GM18907 (cell line): ENCODE measurements at regions not wholly inside any gene's neighbourhood (a gene's known extent, or its start where the extent isn't known, plus 50 kb on each side); places are given as distances from the start of the nearest gene placed in this dataset.
"Not testable (repeated sequence)": the region's sequence is repeated elsewhere in the genome, so short reads cannot be mapped to it uniquely, and the experiment has no call there.

ENCODE experiments used
- ATAC-seq: cut with Tn5 transposase; IDR thresholded peaks from one replicate; pipeline ENCODE4 v1.9.1; 2021; ENCODE audit warnings: mild to moderate bottlenecking, moderate library complexity; ENCODE audit not compliant: unreplicated experiment

DNA sequence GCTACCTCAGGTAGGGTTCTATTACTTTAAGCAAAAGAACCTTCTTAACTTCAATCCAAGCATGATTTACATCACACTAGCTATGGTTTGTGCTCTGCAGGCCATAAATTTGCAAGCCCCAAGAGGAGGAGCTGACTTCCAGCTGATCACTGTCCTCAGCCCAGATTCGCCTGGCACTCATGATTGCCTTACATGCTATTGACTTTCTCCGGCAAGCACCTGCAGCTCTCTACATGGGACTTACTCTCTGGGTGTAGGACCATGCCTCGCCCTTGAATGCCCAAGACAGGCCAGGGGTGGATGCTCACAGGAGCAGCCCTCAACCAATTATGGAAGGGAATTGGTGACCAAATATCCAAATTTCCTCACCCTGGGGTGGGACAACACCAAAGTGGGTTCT, 99.8 kb downstream of the ESM1 start:
- ATAC-seq = no peak

DNA sequence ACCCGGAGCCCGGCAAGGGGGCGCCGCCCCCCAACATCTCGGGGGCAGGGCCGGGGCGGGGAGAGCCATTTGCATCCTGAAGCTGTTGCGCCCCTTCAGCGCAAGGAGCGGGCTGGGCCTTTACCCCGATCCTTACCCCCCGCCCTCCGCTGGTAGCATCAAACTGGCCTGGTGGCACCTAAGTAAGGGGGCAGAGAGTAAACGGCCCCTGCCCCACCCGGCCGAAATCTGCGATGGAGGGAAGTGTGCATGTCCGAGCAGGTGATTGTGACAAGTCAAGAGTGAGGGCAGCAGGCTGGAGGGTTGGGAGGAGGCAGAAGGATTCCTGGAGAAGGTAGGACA, 101.2 kb downstream of the ESM1 start:
- ATAC-seq = no peak

DNA sequence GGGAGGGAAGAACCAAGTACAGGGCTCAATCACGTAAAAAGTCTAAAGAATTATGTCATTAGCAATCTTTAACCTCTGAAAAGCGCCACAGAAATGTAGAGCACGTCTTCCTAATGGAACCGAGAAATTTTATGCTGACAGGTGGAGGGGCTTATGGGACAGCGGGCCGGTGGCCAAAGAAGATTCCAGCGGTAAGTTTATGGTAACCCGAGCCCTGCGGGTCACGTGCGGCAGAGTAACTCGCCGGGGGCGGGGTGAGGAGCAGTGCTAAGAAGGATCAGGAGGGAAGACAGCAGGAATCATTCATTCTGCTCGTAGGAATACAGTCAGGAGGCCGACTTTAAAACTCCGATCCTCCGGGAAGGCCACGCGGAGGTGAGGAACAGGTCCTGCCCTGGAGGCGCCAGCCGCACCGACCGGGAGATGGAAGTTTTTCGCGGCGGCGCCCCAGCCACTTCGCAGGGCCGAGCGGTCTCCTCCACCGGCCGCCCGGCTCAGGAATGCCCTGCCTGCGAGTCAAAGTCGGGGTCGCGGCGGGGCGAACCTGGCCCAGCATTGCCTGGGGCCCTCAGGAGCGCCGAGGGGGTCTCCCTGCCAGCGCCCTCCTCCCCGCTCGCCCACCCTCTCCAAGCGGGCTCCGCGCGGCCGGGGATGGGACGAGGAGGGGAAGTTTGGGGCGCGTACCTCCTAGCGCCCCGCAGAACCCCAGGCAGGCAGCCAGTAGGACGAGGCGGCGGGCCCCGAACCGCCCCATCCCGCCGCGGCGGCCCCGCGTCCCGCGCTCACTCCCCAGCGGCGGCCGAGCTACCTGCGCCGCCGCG, 101.8 kb downstream of the ESM1 start:
- no peak for ATAC-seq

DNA sequence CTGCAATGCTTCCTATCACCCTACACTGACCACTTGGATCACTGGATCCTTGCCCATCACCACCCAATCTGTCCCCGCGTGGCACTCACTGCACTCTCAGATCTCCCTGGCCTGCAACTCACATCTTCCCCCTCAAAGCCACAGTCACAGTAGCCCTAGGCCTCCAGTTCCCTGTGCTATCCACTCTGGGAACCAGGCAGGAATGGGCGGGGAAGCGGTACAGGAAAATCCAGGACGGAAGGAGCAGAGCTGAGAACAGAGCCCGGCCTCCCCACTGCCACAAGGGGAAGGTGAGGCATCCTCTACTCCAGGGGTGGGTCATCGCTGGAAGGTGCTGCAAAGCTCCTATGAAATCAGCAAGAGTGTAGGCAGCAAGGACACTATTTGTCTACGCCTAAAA, 102.6 kb downstream of the ESM1 start:
- ATAC-seq = no peak

DNA sequence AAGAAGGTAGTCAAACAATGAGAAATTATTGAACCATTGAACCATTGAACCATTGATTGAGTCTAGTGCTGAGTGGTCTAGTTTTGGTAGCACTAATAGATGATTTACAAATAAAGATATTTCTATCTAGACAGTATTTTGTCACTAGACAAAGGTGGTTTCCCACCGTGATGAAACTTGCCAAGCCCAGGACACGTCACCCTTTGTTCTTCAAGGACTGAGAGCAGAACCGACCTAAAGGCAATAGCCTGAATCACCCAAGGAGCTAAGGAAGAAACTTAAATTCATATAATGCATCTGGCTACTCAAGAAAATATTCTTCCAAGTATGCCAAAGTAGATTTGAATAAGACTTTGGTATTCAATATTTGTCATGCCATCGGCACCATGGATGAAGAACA, 103.3 kb downstream of the ESM1 start:
- ATAC-seq = no peak

DNA sequence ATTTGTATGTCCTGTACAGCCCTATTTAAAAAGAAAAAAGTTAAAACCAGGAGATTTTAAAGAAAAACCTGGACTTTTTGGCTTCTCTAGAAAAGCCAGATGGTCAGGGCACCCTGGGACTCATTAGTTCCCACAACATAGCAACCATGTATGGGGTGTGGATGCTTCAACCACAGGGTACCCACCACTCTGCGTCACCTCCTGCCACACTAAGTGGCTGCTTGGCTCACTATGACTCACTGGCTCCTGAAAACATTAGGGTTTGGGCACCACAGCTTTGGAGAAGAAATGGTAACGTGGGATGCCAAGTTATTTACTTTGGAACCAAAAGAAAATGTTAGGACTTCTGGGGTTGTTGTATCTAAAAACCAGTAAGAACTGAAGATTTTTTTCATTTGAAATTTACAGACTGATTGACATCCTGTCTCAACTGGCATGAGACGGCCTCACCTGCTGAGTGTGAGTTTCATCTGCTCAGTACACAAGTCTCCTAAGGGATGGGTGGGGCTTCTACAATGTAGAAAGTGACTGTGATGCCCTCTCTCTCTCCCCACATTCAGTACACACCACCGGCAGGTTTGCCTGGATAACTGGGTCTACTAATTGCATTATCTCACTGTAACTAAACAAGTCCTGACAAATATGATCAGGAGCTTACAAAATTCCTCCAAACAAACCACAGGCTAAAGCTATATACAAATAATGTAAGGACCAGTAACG, 103.9 kb downstream of the ESM1 start:
- no peak for ATAC-seq

DNA sequence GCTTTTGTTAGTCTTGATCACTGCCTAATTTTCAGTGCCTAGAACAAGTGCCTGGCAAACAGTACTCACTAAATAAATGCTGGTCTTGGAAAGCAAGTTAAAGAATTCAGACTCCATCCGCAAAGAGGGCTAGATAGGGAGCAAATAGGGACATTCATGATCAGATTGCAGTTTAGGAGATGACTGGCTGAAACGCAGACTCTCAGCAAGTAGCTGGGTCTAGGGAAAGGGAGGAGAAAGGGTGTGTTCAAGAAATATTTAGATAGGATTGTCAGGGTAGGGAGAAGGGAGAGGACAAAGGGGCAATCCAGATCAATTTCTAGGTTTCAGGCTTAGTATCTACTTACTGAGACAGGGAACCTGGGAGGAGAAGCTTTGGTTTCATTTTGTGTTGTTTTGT, 108.4 kb downstream of the ESM1 start:
- no peak for ATAC-seq

DNA sequence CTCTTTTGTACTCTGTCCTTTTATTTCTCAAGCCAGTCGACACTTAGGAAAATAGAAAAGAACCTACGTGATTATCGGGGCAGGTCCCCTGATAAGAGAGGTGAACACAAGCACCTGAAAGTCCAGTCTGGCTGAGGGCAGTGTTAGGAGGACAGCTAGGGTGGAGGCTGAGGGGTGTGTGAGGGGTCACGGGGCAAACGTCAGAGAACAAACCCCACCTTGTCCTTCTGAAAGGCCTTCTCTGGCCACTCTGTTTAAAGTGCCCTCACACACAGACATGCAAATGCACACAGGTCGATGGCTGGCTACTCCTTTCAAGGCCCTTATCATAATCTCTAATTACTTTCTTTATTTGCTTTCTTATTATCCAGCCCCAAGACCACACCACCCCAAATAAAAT, 108.8 kb downstream of the ESM1 start:
- ATAC-seq = no peak

DNA sequence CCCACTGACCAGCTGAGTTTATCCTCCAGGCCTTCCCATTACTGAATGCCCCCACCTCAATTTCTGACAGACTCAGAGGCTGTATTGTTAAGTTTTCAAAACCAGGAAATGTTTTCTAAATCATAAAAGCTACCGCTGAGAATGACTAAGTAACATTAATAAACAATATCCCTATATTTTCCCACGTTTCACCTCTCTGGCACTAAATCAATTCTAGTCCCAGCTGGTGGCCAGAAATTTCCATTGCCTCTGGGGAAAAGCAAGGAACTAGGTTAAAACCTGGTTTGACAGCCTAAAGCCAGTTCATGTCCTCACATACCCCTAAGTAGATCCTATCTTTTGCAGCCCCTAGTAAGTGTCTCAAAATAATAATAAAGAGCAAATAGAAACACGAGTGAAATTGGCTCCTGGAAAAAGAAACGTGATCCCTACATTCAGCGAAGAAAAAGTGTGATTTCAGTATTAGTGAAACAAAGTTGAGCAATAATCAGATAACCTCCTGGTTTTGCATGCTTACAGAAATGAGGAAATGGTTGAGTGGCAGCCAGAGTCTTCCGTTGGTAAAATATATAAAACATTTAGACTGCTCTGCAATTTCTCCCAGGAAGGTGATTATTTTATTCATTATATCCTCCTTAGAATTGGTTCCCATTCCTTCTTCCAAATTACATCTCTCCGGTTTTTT, 110.9 kb downstream of the ESM1 start:
- no peak for ATAC-seq

DNA sequence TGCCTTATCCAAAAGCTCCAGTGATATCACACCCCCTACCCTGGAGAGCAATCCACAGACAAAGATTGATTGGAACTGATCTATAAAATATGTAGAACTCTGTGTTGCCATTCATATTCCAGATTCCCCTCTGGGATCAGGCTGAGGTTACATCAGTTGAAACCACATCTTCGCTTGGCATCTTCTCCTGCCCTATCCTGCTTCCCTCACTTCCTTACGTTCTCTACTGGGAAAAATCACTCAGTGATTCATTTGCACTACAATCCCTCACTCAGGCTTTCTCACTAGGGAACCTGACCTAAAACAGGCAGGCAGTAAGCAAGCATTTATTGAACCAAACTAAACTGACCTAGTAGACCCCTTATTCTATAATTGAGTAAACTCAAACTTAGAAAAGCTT, 111.7 kb downstream of the ESM1 start:
- no peak for ATAC-seq

DNA sequence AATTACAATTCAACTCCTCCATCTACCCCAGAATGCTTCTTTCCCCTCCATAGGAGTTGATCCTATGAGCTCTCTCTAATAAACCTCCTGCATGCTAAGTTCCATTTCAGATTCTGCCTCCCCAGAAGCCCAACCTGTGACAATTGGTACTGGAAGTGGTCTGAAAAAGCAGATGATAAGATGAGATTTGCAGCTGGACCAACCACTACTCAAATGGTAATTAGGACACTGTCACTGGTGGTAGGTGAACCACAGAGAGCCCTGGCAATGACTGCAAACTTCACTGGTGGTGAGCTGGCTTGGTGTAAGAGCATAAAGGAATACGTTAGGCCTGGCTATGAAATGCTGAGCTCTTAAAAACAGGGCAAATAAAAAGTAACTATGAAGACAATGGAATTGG, 112.6 kb downstream of the ESM1 start:
- no peak for ATAC-seq

DNA sequence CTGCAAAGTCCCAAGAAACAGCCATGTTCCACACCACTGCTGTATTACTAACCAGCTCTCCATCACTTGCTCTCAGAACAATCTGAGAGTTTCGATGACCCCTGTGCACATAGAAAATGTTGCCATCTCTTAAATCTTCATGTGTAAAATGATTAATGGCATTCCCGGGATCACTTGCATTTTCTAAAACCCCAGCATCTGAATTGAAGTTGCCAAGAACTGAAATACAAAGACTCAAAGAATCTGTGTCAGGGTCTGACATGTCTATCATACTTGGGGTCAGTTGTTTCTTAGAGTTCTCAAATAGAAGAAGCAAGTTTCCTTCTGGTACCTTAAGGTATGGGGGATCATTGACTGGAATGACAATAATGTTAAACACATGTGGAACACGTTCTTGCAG, 115.1 kb downstream of the ESM1 start:
- no peak for ATAC-seq

DNA sequence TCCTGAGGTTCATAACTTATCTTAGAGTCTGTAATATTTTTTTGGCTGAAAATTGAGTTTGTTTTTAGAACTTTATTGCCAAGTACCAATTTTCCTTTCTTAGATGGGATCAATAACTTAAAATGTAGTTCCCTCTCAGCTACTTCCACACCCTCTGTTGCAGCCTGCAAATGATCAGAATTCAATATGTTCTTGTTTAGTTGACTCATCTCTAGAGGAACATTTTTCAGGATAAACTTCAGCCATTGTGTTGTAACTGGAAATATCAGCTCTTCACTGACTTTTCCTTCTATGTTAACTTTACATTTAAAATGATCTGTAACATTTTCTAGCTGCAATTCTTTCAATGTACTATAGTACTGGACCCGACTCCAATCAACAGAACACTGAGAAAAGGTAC, 115.7 kb downstream of the ESM1 start:
- ATAC-seq = no peak

DNA sequence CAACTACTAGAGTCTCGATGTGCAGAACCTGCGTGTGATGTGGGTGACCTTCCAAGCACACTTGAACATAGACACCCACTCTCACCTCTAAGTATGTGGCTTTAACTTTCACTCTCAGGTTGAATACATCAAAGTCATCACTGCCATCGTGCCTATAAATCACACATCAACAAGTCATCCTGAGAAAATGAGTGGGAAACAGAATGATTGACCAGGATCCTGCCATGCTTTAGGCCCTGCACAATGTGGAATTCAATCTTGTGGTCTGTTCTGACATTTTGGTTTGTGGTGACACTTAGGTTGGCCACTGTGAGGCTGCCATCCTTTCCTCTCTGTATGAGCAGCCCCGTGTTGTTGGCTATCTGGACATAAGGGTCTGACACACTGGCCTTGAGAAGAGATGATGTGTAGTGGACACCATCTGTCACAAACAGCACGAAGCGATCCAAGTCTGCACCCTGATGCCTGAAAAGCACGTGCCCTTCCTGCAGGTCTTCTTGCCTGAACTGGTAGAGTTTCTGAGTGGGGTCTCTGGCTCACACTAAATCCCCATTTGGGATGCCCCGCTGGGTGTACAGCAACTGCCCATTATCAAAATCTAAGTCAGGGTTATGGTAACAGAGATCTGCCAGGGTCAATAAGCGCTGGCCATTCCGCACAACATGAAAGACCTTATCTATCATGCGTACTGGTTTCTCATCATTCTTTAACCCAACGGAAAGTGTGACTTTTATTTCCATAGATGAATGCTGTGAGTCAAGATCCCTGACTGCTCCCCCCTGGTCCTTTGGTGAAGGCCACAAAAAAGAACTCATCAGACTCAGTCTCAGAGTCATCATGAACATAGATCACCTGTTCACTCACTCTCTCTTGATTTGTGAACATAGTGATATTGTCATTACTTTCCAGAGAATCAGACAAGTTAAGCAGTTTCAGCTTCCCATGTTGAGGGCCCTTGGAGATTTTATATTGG, 116.6 kb downstream of the ESM1 start:
- ATAC-seq = no peak

DNA sequence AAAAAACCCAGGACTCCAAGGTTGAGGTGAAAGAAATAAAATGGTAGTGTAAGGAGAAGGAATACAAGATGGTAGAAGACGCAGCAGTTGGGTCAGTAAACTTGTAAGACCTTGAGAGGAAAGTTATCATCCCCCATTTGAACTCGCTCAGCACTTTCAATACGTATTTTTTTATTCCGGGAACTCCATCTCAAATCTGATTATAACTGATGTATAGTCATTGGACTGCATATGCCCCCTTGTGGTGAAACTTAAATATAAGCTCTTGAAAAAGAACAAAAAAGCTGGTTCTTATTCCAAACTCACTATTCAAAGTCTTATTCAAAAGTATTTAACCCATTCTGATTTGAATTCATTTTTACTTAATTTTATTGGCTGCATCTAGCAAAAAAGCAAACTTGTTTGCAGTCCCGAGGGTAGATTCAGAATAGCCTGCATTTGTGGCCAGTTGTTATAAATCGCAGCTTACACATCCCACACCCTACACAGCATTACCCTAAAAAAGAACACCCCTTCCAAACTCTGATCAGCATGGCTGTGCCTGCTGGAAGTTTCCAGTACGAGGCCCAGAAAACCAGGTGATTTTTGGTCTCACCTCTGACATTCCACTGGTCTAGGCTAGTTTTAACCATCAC, 118.0 kb downstream of the ESM1 start:
- no peak for ATAC-seq

DNA sequence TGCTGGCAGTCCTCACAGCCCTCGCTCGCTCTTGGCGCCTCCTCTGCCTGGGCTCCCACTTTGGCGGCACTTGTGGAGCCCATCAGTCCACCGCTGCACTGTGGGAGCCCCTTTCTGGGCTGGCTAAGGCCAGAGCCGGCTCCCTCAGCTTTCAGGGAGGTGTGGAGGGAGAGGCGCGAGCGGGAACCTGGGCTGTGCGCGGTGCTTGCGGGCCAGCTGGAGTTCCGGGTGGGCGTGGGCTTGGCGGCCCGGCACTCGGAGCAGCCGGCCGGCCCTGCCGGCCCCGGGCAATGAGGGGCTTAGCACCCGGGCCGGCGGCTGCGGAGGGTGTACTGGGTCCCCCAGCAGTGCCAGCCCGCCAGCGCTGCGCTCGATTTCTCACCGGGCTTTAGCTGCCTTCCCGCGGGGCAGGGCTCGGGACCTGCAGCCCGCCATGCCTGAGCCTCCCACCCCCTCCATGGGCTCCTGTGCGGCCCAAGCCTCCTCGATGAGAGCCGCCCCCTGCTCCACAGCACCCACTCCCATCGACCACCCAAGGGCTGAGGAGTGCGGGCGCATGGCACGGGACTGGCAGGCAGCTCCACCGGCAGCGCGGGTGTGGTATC, 120.4 kb downstream of the ESM1 start:
- ATAC-seq = not testable (repeated sequence)

DNA sequence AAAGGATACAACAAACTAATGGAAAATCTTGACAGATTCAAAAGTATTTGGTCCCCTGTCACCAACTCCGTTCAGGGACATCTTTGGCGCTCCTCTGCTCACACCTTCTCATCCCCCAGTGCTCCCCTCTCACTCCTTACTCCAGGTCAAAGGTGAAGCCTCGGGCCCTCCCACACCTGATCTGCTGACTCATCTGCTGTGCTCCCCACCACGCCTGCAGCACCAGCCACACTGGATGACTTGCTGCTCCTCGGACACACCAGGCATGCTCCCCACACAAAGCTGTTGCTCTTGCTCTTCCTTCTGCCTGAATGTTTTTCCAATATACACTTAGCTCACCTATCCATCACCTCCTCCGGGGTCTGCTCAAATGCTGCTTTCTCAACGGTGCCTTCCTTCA, 123.4 kb downstream of the ESM1 start:
- ATAC-seq = no peak

DNA sequence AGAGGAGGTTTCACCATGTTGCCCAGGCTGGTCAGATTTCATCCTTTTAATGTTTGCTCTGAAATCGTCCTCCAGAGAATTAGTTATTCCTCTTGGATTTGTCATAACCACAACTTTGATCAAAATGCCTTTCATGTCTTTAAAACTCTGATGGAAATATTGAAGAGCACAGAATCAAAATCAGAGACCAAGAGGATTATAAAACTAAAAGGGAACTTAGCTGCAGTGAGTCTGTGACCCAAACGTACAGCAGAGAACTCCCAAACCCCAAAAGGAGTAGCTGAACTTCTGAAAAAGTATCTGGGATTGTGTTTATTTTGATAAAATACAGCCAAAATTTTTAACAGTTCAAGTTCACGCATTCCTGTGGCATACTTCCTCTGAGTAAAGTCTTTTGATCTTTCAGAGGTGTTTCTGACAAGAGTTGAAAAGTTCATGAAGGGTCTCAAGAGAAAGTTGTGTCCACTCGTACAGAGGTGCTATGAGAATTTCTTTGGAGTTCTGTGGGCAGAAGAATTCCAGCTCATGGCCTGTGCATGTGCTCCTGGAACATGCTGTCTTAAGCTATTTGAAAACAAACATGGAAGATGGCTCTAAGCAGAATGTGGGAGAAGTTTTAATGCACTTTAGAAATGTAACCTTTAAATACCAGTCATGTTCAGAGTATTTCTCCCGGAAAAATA, 124.0 kb downstream of the ESM1 start:
- no peak for ATAC-seq

DNA sequence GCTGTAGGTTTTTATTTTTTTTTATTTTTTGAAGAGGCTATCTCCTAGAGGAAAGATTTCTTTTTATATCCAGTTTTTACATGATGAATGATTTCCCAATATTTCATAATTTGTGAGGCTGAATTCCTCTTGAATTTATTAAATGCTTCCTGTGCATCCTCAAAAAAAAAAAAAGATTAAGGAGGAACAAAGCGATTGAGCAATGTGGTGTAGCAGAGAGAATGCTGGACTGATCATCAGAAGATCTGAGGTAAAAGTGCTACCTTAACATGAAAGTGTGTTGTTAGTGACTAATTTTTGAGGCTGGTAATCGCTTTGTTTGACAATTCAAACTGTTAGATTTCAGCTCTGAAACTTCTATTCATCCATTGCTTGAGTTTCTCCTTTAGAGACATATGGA, 125.1 kb downstream of the ESM1 start:
- ATAC-seq = no peak
